ENCODE measurements at regions not wholly inside any gene's neighbourhood (a gene's known extent, or its start where the extent isn't known, plus 50 kb on each side); places are given as distances from the start of the nearest gene placed in this dataset.

DNA sequence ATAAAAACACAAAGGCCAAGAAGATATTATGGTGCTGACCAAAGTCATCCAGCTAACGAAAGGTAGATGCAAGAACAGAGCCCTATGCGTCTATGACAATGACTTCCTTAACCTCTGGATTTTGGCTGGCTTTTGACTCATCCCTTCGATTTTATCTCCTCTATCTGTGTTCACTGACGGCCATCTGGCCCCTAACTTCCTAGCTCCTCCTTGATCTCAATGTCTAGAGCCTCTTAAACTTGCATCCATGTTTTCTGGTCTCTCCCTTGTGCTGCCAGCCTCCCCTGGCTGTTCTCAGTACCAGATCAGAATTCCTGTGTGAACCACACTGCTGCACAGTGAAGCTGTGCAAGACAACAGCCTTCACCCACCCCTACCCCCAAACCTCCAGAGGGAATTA is 452.9 kb downstream of the UTRN start:
- H2BK15ac ChIP-seq (ENCODE audit: low read length) = peak overlapping the region; percentile 3; the same call in 1 of the 2 replicates
- no peak overlapping the region for H4K91ac ChIP-seq (replicated peaks; ENCODE audit: insufficient read length, low read length)
- no peak overlapping the region for H2BK5ac ChIP-seq (ENCODE audit: low read depth, low read length)
- H3K4me1 ChIP-seq (replicated peaks in 1 of 4; ENCODE audit: control insufficient read depth in 3 of 4, insufficient read depth in 4 of 4, low read length in 3 of 4) = no peaks in the 10 kb centered on the region
- no peaks in the 10 kb centered on the region for H4K20me1 ChIP-seq (replicated peaks in 1 of 2; ENCODE audit: control insufficient read depth in 1 of 2, insufficient read depth in 2 of 2, low read length in 2 of 2)
- no peak overlapping the region for H3K27ac ChIP-seq (ENCODE audit: low read depth, low read length)
- DNase-seq (ENCODE audit: low read depth in 1 of 2, low spot score in 2 of 2) (no peak), FAIRE-seq (no peak)
- H3K9ac ChIP-seq (replicated peaks in 1 of 4; ENCODE audit: extremely low read depth in 1 of 4, low read depth in 3 of 4, low read length in 3 of 4) = no peak overlapping the region
- no peak overlapping the region for H3K4ac ChIP-seq (replicated peaks; ENCODE audit: insufficient read length, low read depth, low read length)
- H2BK20ac ChIP-seq (ENCODE audit: low read length) = no peak overlapping the region
- no peaks in the 10 kb centered on the region for H3K27me3 ChIP-seq (replicated peaks in 1 of 4; ENCODE audit: control insufficient read depth in 3 of 4, extremely low read depth in 1 of 4, insufficient read depth in 3 of 4, low read length in 3 of 4)
- ChIA-PET CTCF (ENCODE audit: partially characterized antibody) (interaction anchor here (1.2 kb wide), 1 partner anchor 209 kb away, joined by 3 read pairs; no protein-coding TSS in a partner anchor), POLR2A (ENCODE audit: partially characterized antibody) (no interaction called here)
- H3K79me1 ChIP-seq (ENCODE audit: low read depth, low read length) = no peaks in the 10 kb centered on the region
- no peak overlapping the region for H2AFZ ChIP-seq (ENCODE audit: low read length)
- H2BK12ac ChIP-seq (ENCODE audit: low read depth, low read length) = no peak overlapping the region
- H3K4me3 ChIP-seq (ENCODE audit: extremely low read depth in 1 of 4, insufficient read depth in 2 of 4, low read depth in 3 of 4, low read length in 4 of 4) = no peak overlapping the region
- no peak overlapping the region for H2AK5ac ChIP-seq (ENCODE audit: low read depth, low read length)
- H3K23me2 ChIP-seq (ENCODE audit: low read depth, low read length) = no peaks in the 10 kb centered on the region
- WGBS, 2 experiments (ENCODE audit: extremely low coverage in 1 of 2, insufficient coverage in 1 of 2, insufficient read length in 1 of 2, insufficient replicate concordance in 2 of 2, low coverage in 1 of 2, low lambda C conversion rate in 2 of 2, missing lambda C conversion rate in 1 of 2) = 88% methylated on average over 4 of the region's 4 CpGs; no CpG with 5 or more reads in 1 of the 2 experiments
- no peak overlapping the region for H4K8ac ChIP-seq (ENCODE audit: extremely low read depth, insufficient read depth, low read length)
- no peak overlapping the region for H3K14ac ChIP-seq (ENCODE audit: insufficient read length)
- no peak overlapping the region for H3K18ac ChIP-seq (ENCODE audit: extremely low read depth, low read length)
- no peaks in the 10 kb centered on the region for H3K79me2 ChIP-seq (ENCODE audit: control insufficient read depth in 1 of 2, insufficient read depth in 2 of 2, low read length in 2 of 2)
- no peak overlapping the region for H3K4me2 ChIP-seq (ENCODE audit: insufficient read depth in 1 of 2, low read depth in 2 of 2, low read length in 2 of 2)
- H3K36me3 ChIP-seq (ENCODE audit: control insufficient read depth in 2 of 4, insufficient read depth in 4 of 4, low read length in 3 of 4) = peaks cover 0 to 2% (median 0%) of the 10 kb centered on the region in 4 experiments; a peak in 1 of 8 replicates
- no peak overlapping the region for H4K5ac ChIP-seq (ENCODE audit: insufficient read length, low read depth, low read length)
- H3K23ac ChIP-seq (ENCODE audit: insufficient read length) = no peak overlapping the region
- no peaks in the 10 kb centered on the region for H3K9me3 ChIP-seq (ENCODE audit: insufficient read depth in 2 of 2, low read depth in 1 of 2, low read length in 1 of 2)
- no peak overlapping the region for H3K56ac ChIP-seq (replicated peaks; ENCODE audit: insufficient read length, low read depth, low read length)
- H2BK120ac ChIP-seq (replicated peaks; ENCODE audit: low read depth, low read length) = no peak overlapping the region
- TF ChIP-seq NRF1 (IDR thresholded peaks at IDR 0.05; ENCODE audit: low read depth, low read length) (no peak), BACH1 (IDR thresholded peaks at IDR 0.05; ENCODE audit: low read length) (no peak), GTF2F1 (IDR thresholded peaks at IDR 0.05; ENCODE audit: borderline replicate concordance, low read depth, low read length) (no peak), SUZ12 (IDR thresholded peaks at IDR 0.05; ENCODE audit: low read length) (no peak), TAF1 (IDR thresholded peaks at IDR 0.05; ENCODE audit: low read depth, low read length) (no peak)

Data from H1 (cell line).